ENCODE measurements at regions not wholly inside any gene's neighbourhood (a gene's known extent, or its start where the extent isn't known, plus 50 kb on each side); places are given as distances from the start of the nearest gene placed in this dataset.

- DNase-seq = no peak
Measured at GRCh38 chr11:121775276-121775675, 322.5 kb upstream of the SORL1-AS1 start.

DNA sequence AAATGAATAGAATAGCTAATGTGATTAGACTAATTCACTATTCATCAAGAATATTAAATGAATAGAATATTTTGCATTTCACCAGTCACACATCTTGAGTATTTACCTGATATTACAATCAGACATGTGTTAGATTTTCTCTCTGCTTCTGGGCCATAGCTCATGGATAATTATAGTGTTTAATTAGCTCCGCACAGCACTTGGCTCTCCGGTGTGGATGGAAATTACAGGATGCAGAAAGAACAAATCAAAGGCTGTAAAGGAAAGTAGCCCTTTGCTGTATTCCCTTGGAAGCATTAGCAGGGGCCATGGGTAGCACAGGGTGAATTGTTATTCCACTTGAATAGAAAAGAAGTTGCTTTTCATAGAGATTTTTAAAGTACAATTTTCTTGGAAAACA lies 320.3 kb upstream of the SORL1-AS1 start:
- no peak for DNase-seq

DNA sequence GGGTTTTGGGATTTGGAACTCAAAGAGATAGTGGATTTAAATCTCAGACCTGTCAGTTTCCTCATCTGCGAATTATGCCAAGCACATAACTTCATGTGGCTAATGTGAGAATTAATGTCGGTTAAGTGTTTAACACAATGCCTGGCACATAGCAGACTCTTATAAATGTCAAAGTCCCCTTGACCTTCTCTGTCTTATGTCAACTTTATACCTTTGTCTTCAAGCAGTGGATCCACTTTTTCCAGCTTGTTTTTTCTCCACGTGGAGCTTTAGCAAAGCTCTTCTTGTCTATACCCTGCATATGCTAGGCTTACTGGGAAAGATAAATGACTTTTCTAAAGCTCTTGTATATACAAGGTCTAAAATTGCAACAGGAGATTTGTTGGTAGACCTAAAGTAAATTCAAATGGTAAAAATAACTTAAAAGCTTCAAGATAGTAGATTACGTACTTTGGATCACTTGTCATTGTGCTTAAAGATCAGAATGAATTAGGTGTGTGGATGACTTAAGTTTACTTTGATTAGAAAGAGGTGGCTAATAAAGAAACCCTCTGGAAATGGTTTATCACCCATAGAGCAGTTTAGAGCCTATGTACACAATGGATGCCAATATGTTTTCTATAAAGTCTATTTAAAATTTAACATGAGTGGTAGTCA lies 318.3 kb upstream of the SORL1-AS1 start:
- DNase-seq = no peak

- no peak for DNase-seq
Measured at GRCh38 chr11:121769191-121769590, 316.4 kb upstream of the SORL1-AS1 start.

GRCh38 chr11:121767433-121767832 lies 314.7 kb upstream of the SORL1-AS1 start:
- DNase-seq = no peak

GRCh38 chr11:121766991-121767390 lies 314.2 kb upstream of the SORL1-AS1 start:
- no peak for DNase-seq

GRCh38 chr11:121766166-121766565 lies 313.4 kb upstream of the SORL1-AS1 start:
- DNase-seq = no peak

DNA sequence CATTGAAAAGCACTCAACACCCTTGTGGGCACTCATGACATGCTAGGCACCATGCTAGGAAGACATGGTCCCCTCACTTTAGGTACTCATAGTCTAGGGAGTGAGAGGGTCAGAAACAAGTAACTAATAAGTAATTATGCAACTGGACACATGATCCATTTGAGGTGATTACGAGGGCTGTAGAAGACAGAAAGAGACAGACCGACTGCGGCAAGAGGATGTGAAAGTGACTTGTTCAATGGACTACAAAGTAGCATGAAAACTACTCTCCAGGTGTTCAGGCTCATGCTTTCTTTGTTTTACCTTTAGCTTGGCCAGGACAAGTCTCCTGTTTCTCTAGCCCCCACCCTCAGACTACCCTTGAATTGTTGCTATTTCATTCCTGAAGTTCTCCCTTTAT lies 310.8 kb upstream of the SORL1-AS1 start:
- DNase-seq = no peak

DNA sequence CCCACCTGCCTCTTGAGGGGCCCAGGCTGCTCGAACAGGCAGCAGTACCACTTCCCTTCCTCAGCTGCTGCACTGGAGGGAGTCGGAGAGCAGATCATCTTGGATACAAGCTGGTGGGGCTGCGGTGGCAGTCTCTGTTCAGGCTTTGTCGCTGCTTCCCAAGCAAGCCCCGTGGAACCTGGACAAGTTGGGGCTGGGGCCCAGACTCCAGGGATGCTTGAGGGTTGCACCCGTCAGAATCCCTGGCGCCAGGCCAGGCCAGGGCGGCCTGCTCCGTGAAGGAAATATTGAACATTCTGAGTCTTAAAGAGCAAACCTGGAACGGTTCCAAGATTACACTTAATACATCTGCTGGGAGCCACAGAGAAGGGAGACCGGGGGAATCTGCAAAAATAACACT lies 310.1 kb upstream of the SORL1-AS1 start:
- peak; percentile 56 for DNase-seq

DNA sequence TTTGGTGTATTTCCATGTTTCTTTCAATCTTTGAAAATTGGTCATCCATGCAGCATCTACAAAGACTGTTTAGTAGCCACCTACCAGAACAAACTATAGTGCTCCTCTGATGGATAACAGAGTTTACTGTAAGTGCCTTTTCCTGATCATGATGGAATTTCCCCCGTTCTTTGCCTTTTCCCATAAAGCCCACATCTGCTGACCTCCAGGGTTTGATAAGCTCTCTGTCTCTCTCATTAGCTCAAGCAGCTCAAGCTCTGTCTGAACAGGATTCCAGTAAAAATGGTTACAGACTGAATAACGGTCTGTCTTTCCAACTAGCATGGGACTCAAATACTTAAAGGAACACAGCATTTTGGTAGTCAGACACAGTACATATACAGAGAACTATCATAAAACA lies 308.4 kb upstream of the SORL1-AS1 start:
- no peak for DNase-seq

DNA sequence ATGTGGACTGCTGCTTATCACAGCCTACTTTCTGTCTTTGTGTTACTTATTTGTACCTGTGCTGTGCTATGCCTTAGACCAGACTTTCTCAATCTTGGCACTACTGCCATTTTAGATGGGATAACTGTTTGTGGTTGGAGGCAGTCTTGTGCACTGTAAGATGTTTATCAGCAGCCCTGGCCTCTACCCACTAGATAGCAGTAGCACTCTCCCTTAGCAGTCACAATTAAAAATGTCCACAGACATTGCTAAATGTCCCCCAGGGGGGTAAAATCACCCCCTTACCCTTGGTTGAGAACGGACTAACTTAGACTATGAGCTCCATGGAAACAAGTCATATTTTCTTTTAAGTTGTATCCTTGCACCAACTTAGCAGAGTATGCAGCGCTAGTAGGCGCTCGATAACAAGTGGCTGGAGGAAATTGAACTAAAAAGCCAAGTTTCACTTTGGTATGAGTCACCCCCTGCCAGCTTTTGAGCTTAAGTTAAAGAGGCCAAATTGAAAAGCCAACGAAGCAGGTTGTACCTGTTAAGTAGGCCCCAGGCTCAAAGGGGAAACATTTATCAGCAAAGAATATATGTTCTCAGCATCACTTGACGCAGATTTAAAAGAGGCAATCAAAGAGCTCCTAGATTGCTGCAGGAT lies 304.8 kb upstream of the SORL1-AS1 start:
- no peak for DNase-seq

DNA sequence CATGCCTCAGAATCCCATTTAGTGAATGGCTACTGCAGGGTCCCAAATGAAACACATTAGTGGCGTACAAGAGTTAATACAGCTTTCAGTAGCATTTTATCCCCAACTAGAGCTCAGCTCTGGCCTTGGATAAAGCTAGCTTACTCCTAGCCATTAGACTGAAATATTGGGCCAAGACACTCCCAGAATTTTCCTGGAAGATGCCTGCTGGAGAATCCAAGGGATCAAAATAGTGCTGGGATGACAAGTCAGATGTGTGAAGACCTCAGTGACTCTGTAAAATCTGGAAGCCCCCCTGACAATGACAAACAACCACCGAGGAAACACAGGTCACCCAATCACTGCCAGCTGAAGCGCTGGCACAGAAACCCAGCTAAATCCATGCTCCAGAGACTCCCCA lies 303.1 kb upstream of the SORL1-AS1 start:
- DNase-seq = no peak

GRCh38 chr11:121755191-121755590 lies 302.4 kb upstream of the SORL1-AS1 start:
- no peak for DNase-seq

- no peak for DNase-seq
Measured at GRCh38 chr11:121754598-121754997, 301.8 kb upstream of the SORL1-AS1 start.

DNA sequence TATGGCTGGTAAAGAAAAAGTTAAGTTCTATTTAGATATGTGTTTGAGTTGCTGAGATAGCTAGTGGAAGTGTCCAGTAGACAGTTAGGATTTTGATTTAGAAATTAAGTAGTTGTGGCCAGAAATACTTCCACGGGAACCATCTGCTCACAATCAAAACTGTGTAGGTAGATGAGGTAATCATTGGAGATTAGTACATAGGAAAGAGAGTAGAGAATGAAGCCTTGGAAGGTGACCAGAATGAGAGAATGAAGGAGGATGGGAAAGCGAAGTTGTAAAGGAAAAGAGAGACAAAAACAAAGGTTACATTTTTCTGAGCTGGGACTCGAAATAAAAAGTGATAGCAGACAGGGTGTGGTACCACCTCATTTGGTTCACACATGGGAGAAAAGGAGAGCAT lies 296.9 kb upstream of the SORL1-AS1 start:
- DNase-seq = no peak

DNA sequence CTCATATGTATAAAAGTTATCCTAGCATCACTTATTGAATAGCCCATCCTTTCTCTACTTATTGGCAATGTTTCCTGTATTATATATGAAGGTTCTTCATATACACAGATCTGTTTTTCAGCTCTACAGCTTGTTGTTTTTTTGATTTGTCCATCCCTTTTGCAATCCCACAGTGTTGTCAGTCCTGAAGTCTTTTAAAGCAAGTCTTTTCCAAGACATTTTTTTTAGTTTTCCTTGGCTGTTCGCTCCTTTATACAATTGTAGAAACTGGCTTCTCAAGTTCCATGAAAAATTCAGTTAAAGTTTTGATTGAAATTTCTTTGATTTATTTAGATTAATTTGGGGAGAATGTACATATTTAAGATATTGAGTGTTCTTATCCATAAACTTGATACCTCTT lies 295.3 kb upstream of the SORL1-AS1 start:
- no peak for DNase-seq

DNA sequence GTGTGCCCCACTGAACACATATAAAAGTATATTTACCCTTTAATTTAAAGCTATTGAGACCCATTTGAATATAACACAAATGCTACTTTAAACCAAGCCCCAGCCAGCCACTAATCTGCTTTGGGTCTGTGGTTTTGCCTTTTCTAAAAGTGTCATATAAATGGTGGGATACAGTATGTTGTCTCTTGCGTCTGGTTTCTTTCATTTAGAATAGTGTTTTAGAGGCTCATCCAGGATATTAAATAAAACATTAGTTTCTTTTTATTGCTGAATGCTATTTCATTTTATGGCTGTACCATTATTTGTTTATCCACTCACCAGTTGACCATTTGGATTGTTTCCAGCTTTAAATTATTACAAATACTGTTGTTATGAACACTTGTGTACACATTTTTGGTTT lies 290.5 kb upstream of the SORL1-AS1 start:
- no peak for DNase-seq

GRCh38 chr11:121741761-121742361 lies 289.1 kb upstream of the SORL1-AS1 start:
- DNase-seq = no peak

GRCh38 chr11:121741351-121741760 lies 288.6 kb upstream of the SORL1-AS1 start:
- no peak for DNase-seq

DNA sequence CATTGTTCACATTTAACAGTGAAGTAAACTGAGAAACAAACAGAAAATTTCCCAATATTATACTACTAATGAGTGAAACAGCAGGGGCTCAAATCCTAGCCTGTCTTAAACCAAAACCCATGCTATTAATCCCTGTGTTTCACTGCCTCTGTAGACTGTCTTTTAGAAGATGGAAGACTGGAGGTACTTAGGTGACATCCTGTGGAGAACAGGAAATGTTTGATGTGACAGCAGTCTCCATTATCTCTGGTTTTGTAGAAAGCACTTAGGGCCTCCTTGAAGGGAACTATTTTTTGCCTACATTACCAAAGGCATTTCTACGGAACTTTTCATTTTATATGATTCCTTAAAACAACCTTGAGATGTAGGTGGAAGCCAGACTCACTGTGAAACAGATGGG lies 288.1 kb upstream of the SORL1-AS1 start:
- no peak for DNase-seq

GRCh38 chr11:121733858-121734257 lies 281.1 kb upstream of the SORL1-AS1 start:
- DNase-seq = no peak

GRCh38 chr11:121727942-121728341 lies 275.2 kb upstream of the SORL1-AS1 start:
- DNase-seq = no peak

- no peak for DNase-seq
Measured at GRCh38 chr11:121723246-121723741, 270.5 kb upstream of the SORL1-AS1 start.

All from NCI-H2171 (cell line).